Suprapubic skin (tissue), 4 donors: ENCODE measurements at regions not wholly inside any gene's neighbourhood (a gene's known extent, or its start where the extent isn't known, plus 50 kb on each side); places are given as distances from the start of the nearest gene placed in this dataset.

Source experiments
- POLR2A ChIP-seq, 2 donors: fragments of 450-650 bp; IDR thresholded peaks; one replicate each; pipeline ENCODE4 v1.6.1; 2017; ENCODE audit warnings: antibody characterized with exemption in 2 of 2, mild to moderate bottlenecking in 2 of 2, moderate library complexity in 2 of 2
- POLR2AphosphoS5 ChIP-seq, 3 donors: sonication (generic); formaldehyde crosslinking; IDR thresholded peaks; one replicate each; pipeline ENCODE4 v1.6.1; 2017; ENCODE audit warnings: antibody characterized with exemption in 3 of 3
- TF ChIP-seq, protein P1 (sequence below), 2 donors: fragments of 200-600 bp in 1 of 2; fragments of 450-650 bp in 1 of 2; sonication (generic) in 1 of 2; IDR thresholded peaks; one replicate each; pipeline ENCODE4 v1.5.1; 2016 to 2019; ENCODE audit warnings: antibody characterized with exemption in 2 of 2, mild to moderate bottlenecking in 1 of 2, moderate library complexity in 1 of 2

DNA sequence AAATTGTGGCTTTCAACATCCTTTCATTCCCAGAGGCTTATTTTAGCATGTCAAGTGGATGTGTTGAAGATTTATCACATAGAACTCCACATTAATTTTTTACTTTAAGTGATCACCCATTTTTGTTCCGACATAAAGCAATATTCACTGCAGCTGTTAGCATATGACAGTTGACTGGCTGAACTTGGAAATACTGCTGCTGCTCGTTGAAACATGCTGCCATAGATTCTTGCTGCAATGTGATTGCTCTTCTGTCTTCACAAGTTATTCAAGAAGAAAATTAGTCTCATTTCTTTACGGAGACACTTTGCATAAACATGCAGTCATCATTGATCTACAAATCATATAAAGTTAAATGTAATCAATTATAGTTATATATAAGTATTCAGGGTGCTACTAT lies 248.4 kb downstream of the SAMD5 start:
- TF ChIP-seq, protein P1, sequence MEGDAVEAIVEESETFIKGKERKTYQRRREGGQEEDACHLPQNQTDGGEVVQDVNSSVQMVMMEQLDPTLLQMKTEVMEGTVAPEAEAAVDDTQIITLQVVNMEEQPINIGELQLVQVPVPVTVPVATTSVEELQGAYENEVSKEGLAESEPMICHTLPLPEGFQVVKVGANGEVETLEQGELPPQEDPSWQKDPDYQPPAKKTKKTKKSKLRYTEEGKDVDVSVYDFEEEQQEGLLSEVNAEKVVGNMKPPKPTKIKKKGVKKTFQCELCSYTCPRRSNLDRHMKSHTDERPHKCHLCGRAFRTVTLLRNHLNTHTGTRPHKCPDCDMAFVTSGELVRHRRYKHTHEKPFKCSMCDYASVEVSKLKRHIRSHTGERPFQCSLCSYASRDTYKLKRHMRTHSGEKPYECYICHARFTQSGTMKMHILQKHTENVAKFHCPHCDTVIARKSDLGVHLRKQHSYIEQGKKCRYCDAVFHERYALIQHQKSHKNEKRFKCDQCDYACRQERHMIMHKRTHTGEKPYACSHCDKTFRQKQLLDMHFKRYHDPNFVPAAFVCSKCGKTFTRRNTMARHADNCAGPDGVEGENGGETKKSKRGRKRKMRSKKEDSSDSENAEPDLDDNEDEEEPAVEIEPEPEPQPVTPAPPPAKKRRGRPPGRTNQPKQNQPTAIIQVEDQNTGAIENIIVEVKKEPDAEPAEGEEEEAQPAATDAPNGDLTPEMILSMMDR (IDR thresholded peaks at IDR 0.05), result no peak
- no peak for TF ChIP-seq POLR2A (IDR thresholded peaks at IDR 0.05)
- TF ChIP-seq POLR2AphosphoS5 (IDR thresholded peaks at IDR 0.05), result no peak
